ENCODE measurements at regions not wholly inside any gene's neighbourhood (a gene's known extent, or its start where the extent isn't known, plus 50 kb on each side); places are given as distances from the start of the nearest gene placed in this dataset.

GRCh38 chr3:193822492-193823212 lies 229.6 kb downstream of the OPA1 start:
- H3K23ac ChIP-seq (ENCODE audit: insufficient read length) = no peak overlapping the region
- H3K14ac ChIP-seq (ENCODE audit: insufficient read length) = no peak overlapping the region
- H3K56ac ChIP-seq (replicated peaks; ENCODE audit: insufficient read length, low read depth, low read length) = no peak overlapping the region
- no peak overlapping the region for H2BK120ac ChIP-seq (replicated peaks; ENCODE audit: low read depth, low read length)
- H3K4me3 ChIP-seq (ENCODE audit: extremely low read depth in 1 of 4, insufficient read depth in 2 of 4, low read depth in 3 of 4, low read length in 4 of 4) = no peak overlapping the region
- no peaks in the 10 kb centered on the region for H3K23me2 ChIP-seq (ENCODE audit: low read depth, low read length)
- peaks cover 0 to 5% (median 0%) of the 10 kb centered on the region in 4 experiments; a peak in 1 of 7 replicates for H3K27me3 ChIP-seq (replicated peaks in 1 of 4; ENCODE audit: control insufficient read depth in 3 of 4, extremely low read depth in 1 of 4, insufficient read depth in 3 of 4, low read length in 3 of 4)
- H3K9ac ChIP-seq (replicated peaks in 1 of 4; ENCODE audit: extremely low read depth in 1 of 4, low read depth in 3 of 4, low read length in 3 of 4) = no peak overlapping the region
- 88% methylated on average over 3 of the region's 3 CpGs; no CpG with 5 or more reads in 1 of the 2 experiments for WGBS, 2 experiments (ENCODE audit: extremely low coverage in 1 of 2, insufficient coverage in 1 of 2, insufficient read length in 1 of 2, insufficient replicate concordance in 2 of 2, low coverage in 1 of 2, low lambda C conversion rate in 2 of 2, missing lambda C conversion rate in 1 of 2)
- POLR2A ChIA-PET (ENCODE audit: partially characterized antibody) = no interaction called here
- no peak overlapping the region for H3K4ac ChIP-seq (replicated peaks; ENCODE audit: insufficient read length, low read depth, low read length)
- H4K5ac ChIP-seq (ENCODE audit: insufficient read length, low read depth, low read length) = no peak overlapping the region
- H2BK12ac ChIP-seq (ENCODE audit: low read depth, low read length) = no peak overlapping the region
- H2BK5ac ChIP-seq (ENCODE audit: low read depth, low read length) = no peak overlapping the region; the same call in 1 of the 2 replicates
- no peaks in the 10 kb centered on the region for H3K36me3 ChIP-seq (ENCODE audit: control insufficient read depth in 2 of 4, insufficient read depth in 4 of 4, low read length in 3 of 4)
- H3K18ac ChIP-seq (ENCODE audit: extremely low read depth, low read length) = no peak overlapping the region; the same call in 1 of the 2 replicates
- no peaks in the 10 kb centered on the region for H3K79me2 ChIP-seq (ENCODE audit: control insufficient read depth in 1 of 2, insufficient read depth in 2 of 2, low read length in 2 of 2)
- no peak overlapping the region for H4K8ac ChIP-seq (ENCODE audit: extremely low read depth, insufficient read depth, low read length)
- no peak overlapping the region for H2AK5ac ChIP-seq (ENCODE audit: low read depth, low read length)
- DNase-seq (ENCODE audit: low read depth in 1 of 2, low spot score in 2 of 2) (no peak), FAIRE-seq (no peak)
- H4K20me1 ChIP-seq (replicated peaks in 1 of 2; ENCODE audit: control insufficient read depth in 1 of 2, insufficient read depth in 2 of 2, low read length in 2 of 2) = no peaks in the 10 kb centered on the region
- H2BK20ac ChIP-seq (ENCODE audit: low read length) = no peak overlapping the region
- no peaks in the 10 kb centered on the region for H3K9me3 ChIP-seq (ENCODE audit: insufficient read depth in 2 of 2, low read depth in 1 of 2, low read length in 1 of 2)
- H4K91ac ChIP-seq (replicated peaks; ENCODE audit: insufficient read length, low read length) = no peak overlapping the region
- peaks cover 8 to 25% (median 17%) of the 10 kb centered on the region in 4 experiments; a peak in 5 of 7 replicates for H3K4me1 ChIP-seq (replicated peaks in 1 of 4; ENCODE audit: control insufficient read depth in 3 of 4, insufficient read depth in 4 of 4, low read length in 3 of 4)
- CTCF ChIA-PET (ENCODE audit: partially characterized antibody) = interaction anchor here (0.7 kb wide), 1 partner anchor 156 kb away, joined by 3 read pairs; no protein-coding TSS in a partner anchor
- H3K4me2 ChIP-seq (ENCODE audit: insufficient read depth in 1 of 2, low read depth in 2 of 2, low read length in 2 of 2) = no peak overlapping the region
- no peak overlapping the region for H2AFZ ChIP-seq (ENCODE audit: low read length)
- H2BK15ac ChIP-seq (ENCODE audit: low read length) = no peak overlapping the region
- H3K79me1 ChIP-seq (ENCODE audit: low read depth, low read length) = no peaks in the 10 kb centered on the region
- no peak overlapping the region for H3K27ac ChIP-seq (ENCODE audit: low read depth, low read length)
- no peak for TF ChIP-seq PHF8 (conservative IDR thresholded peaks at IDR 0.05; ENCODE audit: low read depth, low read length)
- no peak for TF ChIP-seq TAF1 (IDR thresholded peaks at IDR 0.05; ENCODE audit: low read depth, low read length)
- TF ChIP-seq SUZ12 (IDR thresholded peaks at IDR 0.05; ENCODE audit: low read length) = no peak
- TF ChIP-seq BRCA1 (IDR thresholded peaks at IDR 0.05; ENCODE audit: low read depth, low read length) = no peak
- no peak for TF ChIP-seq CREB1 (IDR thresholded peaks at IDR 0.05)
- TF ChIP-seq MAFK (IDR thresholded peaks at IDR 0.05; ENCODE audit: low read depth, low read length) = no peak
- no peak for TF ChIP-seq YY1 (IDR thresholded peaks at IDR 0.05; ENCODE audit: low read depth, low read length)
- no peak for TF ChIP-seq KDM4A (IDR thresholded peaks at IDR 0.05; ENCODE audit: low read depth, low read length, severe bottlenecking)
- no peak for TF ChIP-seq RFX5 (IDR thresholded peaks at IDR 0.05; ENCODE audit: borderline replicate concordance, low read depth, low read length)
- no peak for TF ChIP-seq EGR1 (IDR thresholded peaks at IDR 0.05; ENCODE audit: borderline replicate concordance, low read depth, low read length)
- TF ChIP-seq SP2 (IDR thresholded peaks at IDR 0.05; ENCODE audit: low read length) = no peak
- no peak for TF ChIP-seq RAD21 (IDR thresholded peaks at IDR 0.05 in 1 of 2, conservative IDR thresholded peaks at IDR 0.05 in 1 of 2; ENCODE audit: low read depth in 2 of 2, low read length in 2 of 2)
- TF ChIP-seq SIRT6 (IDR thresholded peaks at IDR 0.05; ENCODE audit: low read length) = no peak
- TF ChIP-seq POLR2A (IDR thresholded peaks at IDR 0.05; ENCODE audit: control extremely low read depth in 1 of 2, low read depth in 2 of 2, low read length in 2 of 2) = no peak
- no peak for TF ChIP-seq HDAC6 (IDR thresholded peaks at IDR 0.05; ENCODE audit: low read depth, low read length)

All from H1 (cell line).